ENCODE measurements at regions not wholly inside any gene's neighbourhood (a gene's known extent, or its start where the extent isn't known, plus 50 kb on each side); places are given as distances from the start of the nearest gene placed in this dataset.

DNA sequence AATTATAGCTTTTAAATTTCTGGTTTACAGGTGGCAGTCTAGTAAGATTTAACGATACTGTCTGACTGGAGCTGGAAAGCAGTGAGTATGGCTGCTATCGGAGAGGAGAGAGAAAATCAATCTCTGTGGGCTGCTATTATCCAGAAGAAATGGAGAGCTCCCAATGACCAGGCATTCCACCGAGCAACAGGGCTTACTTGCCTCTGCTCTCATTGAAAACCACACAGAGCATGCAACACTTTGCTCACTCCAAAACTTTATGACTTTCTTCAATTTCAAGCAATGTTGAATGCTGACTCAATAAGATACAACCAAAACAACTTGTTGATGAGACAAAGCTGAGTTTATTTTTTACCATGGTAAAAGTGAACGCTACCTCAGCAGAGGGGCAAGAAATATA is 337.0 kb upstream of the NCAM2 start:
- TF ChIP-seq, protein P1, sequence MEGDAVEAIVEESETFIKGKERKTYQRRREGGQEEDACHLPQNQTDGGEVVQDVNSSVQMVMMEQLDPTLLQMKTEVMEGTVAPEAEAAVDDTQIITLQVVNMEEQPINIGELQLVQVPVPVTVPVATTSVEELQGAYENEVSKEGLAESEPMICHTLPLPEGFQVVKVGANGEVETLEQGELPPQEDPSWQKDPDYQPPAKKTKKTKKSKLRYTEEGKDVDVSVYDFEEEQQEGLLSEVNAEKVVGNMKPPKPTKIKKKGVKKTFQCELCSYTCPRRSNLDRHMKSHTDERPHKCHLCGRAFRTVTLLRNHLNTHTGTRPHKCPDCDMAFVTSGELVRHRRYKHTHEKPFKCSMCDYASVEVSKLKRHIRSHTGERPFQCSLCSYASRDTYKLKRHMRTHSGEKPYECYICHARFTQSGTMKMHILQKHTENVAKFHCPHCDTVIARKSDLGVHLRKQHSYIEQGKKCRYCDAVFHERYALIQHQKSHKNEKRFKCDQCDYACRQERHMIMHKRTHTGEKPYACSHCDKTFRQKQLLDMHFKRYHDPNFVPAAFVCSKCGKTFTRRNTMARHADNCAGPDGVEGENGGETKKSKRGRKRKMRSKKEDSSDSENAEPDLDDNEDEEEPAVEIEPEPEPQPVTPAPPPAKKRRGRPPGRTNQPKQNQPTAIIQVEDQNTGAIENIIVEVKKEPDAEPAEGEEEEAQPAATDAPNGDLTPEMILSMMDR (IDR thresholded peaks at IDR 0.05 in 8 of 11, conservative IDR thresholded peaks at IDR 0.05 in 3 of 11): no peak
- TF ChIP-seq POLR2A (IDR thresholded peaks at IDR 0.05): no peak
